Neutrophil (primary cell): ENCODE measurements at regions not wholly inside any gene's neighbourhood (a gene's known extent, or its start where the extent isn't known, plus 50 kb on each side); places are given as distances from the start of the nearest gene placed in this dataset.

Experiments used
- H3K27ac ChIP-seq: fragments of 200-600 bp; sonication (generic); 2 replicates; pipeline ENCODE4 v1.5.1; 2016; ENCODE audit warnings: mild to moderate bottlenecking, moderate library complexity
- H3K27me3 ChIP-seq: fragments of 200-600 bp; sonication (generic); 2 replicates; pipeline ENCODE4 v1.6.0; 2016; ENCODE audit warnings: mild to moderate bottlenecking
- H3K36me3 ChIP-seq: fragments of 200-600 bp; sonication (generic); 2 replicates; pipeline ENCODE4 v1.5.1; 2017
- H3K4me1 ChIP-seq, 2 experiments: fragments of 200-600 bp in 1 of 2; sonication (generic) in 1 of 2; 1 replicate in 1 of 2; 2 replicates in 1 of 2; pipeline versions ENCODE4 v1.5.1 to v1.6.1; 2013 to 2016; ENCODE audit warnings: low read depth in 1 of 2, low read length in 1 of 2, mild to moderate bottlenecking in 1 of 2, moderate library complexity in 1 of 2; ENCODE audit not compliant: control insufficient read depth in 1 of 2, insufficient read depth in 1 of 2
- H3K4me3 ChIP-seq, 2 experiments: fragments of 200-600 bp in 1 of 2; sonication (generic) in 1 of 2; 1 replicate in 1 of 2; 2 replicates in 1 of 2; pipeline ENCODE4 v1.5.1; 2013 to 2016; ENCODE audit warnings: low read depth in 1 of 2, low read length in 1 of 2, mild to moderate bottlenecking in 1 of 2, moderate library complexity in 1 of 2
- H3K9me3 ChIP-seq: fragments of 200-600 bp; sonication (generic); 2 replicates; pipeline ENCODE4 v1.5.1; 2016
- TF ChIP-seq, protein P1 (sequence below): fragments of 200-600 bp; sonication (generic); IDR thresholded peaks from 2 replicates; pipeline ENCODE4 v1.5.1; 2016; ENCODE audit warnings: antibody characterized with exemption

DNA sequence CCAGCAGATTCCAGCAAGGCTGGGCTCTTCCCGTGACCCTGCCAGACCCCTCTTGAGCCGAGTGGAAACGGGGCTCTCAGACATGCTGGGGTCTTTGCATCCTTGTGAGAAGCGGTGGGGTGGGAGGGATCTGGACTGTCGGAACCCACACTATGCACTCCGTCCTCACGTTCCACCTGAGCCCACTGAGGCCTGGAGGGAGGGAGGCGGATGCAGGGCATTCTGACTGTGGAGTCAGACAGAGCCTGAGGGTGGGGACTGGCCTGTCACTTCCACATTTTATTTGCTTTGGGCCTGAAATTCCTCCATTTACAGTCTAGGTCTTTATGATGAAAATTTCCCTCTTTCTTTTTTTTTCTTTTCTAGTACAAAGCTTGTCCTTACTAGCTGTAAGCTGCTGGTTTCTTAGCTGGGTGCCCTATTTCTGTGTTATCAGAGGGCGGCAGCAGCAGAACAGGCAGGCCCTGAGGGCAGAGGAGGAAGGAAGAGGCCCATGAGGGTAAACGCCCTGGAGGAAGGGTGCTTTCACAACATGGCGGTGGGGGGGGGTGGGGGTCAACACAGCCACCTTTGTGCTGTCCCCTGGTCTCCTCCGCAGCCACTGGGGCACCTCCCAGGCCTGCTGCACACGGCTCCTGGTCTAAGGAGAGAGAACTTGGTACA lies 373.5 kb upstream of the MYT1L start:
- H3K27me3 ChIP-seq = no peaks in the 10 kb centered on the region
- peak overlapping the region; percentile 6 to 19 for H3K4me3 ChIP-seq
- peak overlapping the region; percentile 90 for H3K27ac ChIP-seq
- TF ChIP-seq, protein P1, sequence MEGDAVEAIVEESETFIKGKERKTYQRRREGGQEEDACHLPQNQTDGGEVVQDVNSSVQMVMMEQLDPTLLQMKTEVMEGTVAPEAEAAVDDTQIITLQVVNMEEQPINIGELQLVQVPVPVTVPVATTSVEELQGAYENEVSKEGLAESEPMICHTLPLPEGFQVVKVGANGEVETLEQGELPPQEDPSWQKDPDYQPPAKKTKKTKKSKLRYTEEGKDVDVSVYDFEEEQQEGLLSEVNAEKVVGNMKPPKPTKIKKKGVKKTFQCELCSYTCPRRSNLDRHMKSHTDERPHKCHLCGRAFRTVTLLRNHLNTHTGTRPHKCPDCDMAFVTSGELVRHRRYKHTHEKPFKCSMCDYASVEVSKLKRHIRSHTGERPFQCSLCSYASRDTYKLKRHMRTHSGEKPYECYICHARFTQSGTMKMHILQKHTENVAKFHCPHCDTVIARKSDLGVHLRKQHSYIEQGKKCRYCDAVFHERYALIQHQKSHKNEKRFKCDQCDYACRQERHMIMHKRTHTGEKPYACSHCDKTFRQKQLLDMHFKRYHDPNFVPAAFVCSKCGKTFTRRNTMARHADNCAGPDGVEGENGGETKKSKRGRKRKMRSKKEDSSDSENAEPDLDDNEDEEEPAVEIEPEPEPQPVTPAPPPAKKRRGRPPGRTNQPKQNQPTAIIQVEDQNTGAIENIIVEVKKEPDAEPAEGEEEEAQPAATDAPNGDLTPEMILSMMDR = no peak
- H3K36me3 ChIP-seq = no peaks in the 10 kb centered on the region
- H3K4me1 ChIP-seq = peaks cover 48 to 51% of the 10 kb centered on the region in 2 experiments
- H3K9me3 ChIP-seq = no peaks in the 10 kb centered on the region

DNA sequence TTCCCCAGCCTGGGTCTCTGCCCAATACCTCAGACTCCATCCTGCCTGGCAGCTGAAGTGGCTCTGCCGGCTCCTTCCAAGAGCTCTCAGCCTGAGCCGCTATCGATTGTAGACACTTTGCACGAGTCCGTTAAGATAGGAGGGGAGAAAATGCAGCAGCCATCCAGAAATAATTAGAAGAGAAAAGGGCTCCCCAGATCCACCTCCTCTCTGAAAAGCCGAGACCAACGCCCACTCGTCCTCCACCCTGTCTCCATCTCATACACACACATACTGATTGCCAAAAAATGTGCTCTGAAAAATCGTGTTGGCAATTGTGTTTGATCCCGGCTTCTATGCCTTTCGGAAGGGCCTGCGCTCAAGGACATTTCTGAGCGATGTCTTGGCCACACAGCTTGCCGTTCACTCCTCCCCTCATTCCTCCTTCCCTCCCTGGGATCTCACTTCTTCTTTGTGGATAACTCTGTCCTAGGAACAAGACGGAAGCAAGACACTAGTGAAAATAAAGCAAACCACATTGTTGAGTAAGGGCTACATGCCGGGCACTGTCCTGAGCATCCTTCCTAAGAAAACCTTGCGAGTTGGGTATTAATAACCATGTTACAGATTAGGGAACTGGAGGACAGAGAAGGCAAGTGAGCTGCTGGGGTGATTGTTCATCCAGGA lies 372.8 kb upstream of the MYT1L start:
- Histone ChIP-seq H3K9me3 (no peaks in the 10 kb centered on the region), H3K36me3 (no peaks in the 10 kb centered on the region), H3K27ac (peak overlapping the region; percentile 90), H3K27me3 (no peaks in the 10 kb centered on the region), H3K4me1 (peaks cover 48 to 51% of the 10 kb centered on the region in 2 experiments), H3K4me3 (peak overlapping the region; percentile 6 to 19)
- TF ChIP-seq, protein P1 = no peak

DNA sequence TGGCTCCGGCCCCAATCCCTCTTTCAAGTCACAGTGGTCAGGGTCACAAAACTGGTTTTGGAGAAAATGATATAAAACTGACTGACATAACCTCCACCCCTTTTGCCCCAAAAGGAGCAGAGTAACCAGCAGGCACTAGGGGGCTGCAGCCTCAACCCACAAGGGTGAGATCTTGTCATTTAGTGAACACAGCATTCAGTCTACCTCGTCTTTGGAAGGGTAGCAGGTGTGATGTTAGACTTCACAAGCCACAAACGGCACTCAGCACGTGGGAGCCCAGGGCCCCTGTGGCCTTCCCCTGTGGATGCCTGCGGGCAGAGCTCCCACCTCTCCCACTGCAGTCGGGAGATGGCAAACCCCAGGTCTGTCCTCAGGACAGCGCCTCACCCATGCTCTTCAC lies 372.1 kb upstream of the MYT1L start:
- H3K4me1 ChIP-seq = peaks cover 48 to 51% of the 10 kb centered on the region in 2 experiments
- no peak overlapping the region for H3K4me3 ChIP-seq
- H3K27me3 ChIP-seq = no peaks in the 10 kb centered on the region
- TF ChIP-seq, protein P1 = no peak
- H3K36me3 ChIP-seq = no peaks in the 10 kb centered on the region
- peak overlapping the region; percentile 90 for H3K27ac ChIP-seq
- no peaks in the 10 kb centered on the region for H3K9me3 ChIP-seq

DNA sequence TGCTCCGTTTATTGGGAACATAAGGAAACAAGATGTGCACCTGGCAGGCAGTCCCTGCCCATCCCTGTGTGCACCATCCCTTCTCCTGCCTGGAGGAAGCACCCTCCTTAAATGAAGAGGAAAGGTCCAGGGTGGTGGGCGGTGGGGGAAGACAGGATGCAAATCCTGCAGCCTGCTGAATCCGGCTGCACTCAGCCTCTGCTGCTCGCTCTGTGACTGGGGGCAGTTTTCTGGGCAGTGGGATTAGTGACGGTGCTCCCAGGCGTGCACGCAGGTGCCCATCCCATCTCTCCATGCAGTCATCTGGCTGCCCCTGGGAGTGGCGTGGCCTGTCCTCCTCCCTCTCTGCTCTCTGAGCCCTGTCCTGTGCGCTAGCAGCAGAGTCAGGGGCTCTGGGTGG lies 371.3 kb upstream of the MYT1L start:
- Histone ChIP-seq H3K27me3 (no peaks in the 10 kb centered on the region), H3K9me3 (no peaks in the 10 kb centered on the region), H3K27ac (no peak overlapping the region), H3K4me3 (no peak overlapping the region), H3K4me1 (peaks cover 43 to 45% of the 10 kb centered on the region in 2 experiments), H3K36me3 (no peaks in the 10 kb centered on the region)
- TF ChIP-seq, protein P1 = no peak

DNA sequence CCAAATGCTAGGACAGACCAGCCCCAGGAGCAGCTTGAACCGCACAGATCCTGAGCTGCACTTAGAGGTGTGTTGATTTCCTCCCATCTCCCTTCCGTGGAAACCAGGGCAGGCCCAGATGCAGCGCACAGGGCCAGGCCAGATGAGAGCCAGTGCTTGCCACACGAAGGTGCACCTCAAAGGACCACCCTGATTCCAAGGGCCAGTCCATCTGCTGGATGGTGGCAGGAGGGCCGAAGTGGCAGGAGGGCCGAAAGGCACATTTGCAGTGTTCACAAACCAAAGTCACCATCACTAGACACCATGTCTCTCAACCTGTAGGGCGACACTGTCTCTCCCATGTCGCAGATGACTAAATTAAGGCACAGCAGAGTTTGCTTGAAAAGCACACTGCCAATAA lies 370.7 kb upstream of the MYT1L start:
- H3K27me3 ChIP-seq = no peaks in the 10 kb centered on the region
- TF ChIP-seq, protein P1 = no peak
- peaks cover 37 to 39% of the 10 kb centered on the region in 2 experiments for H3K4me1 ChIP-seq

More for the DNA sequence above, 370.7 kb upstream of the MYT1L start:
- no peaks in the 10 kb centered on the region for H3K36me3 ChIP-seq
- no peaks in the 10 kb centered on the region for H3K9me3 ChIP-seq
- H3K4me3 ChIP-seq = no peak overlapping the region
- no peak overlapping the region for H3K27ac ChIP-seq
